ENCODE measurements at regions not wholly inside any gene's neighbourhood (a gene's known extent, or its start where the extent isn't known, plus 50 kb on each side); places are given as distances from the start of the nearest gene placed in this dataset.

GRCh38 chr18:45488645-45489044 lies 126.6 kb upstream of the SLC14A2 start:
- Histone ChIP-seq H3K9me3 (ENCODE audit: control insufficient read depth in 2 of 2, low read length in 2 of 2) (peaks cover 0 to 3% of the 10 kb centered on the region in 2 donors), H3K27me3 (ENCODE audit: control insufficient read depth in 1 of 2, insufficient read depth in 2 of 2, low read length in 2 of 2) (no peaks in the 10 kb centered on the region), H3K9ac (ENCODE audit: low read length in 2 of 2) (no peak overlapping the region), H3K4me3 (ENCODE audit: low read length in 2 of 2) (no peak overlapping the region), H3K4me1 (ENCODE audit: control insufficient read depth, insufficient read depth, low read length) (no peaks in the 10 kb centered on the region), H3K27ac (ENCODE audit: low read length) (no peak overlapping the region), H3K36me3 (ENCODE audit: control insufficient read depth in 2 of 2, insufficient read depth in 2 of 2, low read length in 2 of 2) (no peaks in the 10 kb centered on the region)

GRCh38 chr18:45493830-45494229 lies 121.4 kb upstream of the SLC14A2 start:
- H3K9ac ChIP-seq (ENCODE audit: low read length in 2 of 2), result no peak overlapping the region
- H3K9me3 ChIP-seq (ENCODE audit: control insufficient read depth in 2 of 2, low read length in 2 of 2), result no peaks in the 10 kb centered on the region
- no peaks in the 10 kb centered on the region for H3K36me3 ChIP-seq (ENCODE audit: control insufficient read depth in 2 of 2, insufficient read depth in 2 of 2, low read length in 2 of 2)
- H3K27ac ChIP-seq (ENCODE audit: low read length), result no peak overlapping the region
- H3K4me1 ChIP-seq (ENCODE audit: control insufficient read depth, insufficient read depth, low read length), result no peaks in the 10 kb centered on the region
- H3K27me3 ChIP-seq (ENCODE audit: control insufficient read depth in 1 of 2, insufficient read depth in 2 of 2, low read length in 2 of 2), result no peaks in the 10 kb centered on the region
- no peak overlapping the region for H3K4me3 ChIP-seq (ENCODE audit: low read length in 2 of 2)

GRCh38 chr18:45494811-45495210 lies 120.5 kb upstream of the SLC14A2 start:
- H3K36me3 ChIP-seq (ENCODE audit: control insufficient read depth in 2 of 2, insufficient read depth in 2 of 2, low read length in 2 of 2), result no peaks in the 10 kb centered on the region
- no peaks in the 10 kb centered on the region for H3K9me3 ChIP-seq (ENCODE audit: control insufficient read depth in 2 of 2, low read length in 2 of 2)
- H3K9ac ChIP-seq (ENCODE audit: low read length in 2 of 2), result no peak overlapping the region
- no peak overlapping the region for H3K27ac ChIP-seq (ENCODE audit: low read length)
- no peaks in the 10 kb centered on the region for H3K27me3 ChIP-seq (ENCODE audit: control insufficient read depth in 1 of 2, insufficient read depth in 2 of 2, low read length in 2 of 2)
- H3K4me1 ChIP-seq (ENCODE audit: control insufficient read depth, insufficient read depth, low read length), result no peaks in the 10 kb centered on the region
- H3K4me3 ChIP-seq (ENCODE audit: low read length in 2 of 2), result no peak overlapping the region

GRCh38 chr18:45496741-45497140 lies 118.5 kb upstream of the SLC14A2 start:
- Histone ChIP-seq H3K9me3 (ENCODE audit: control insufficient read depth in 2 of 2, low read length in 2 of 2) (no peaks in the 10 kb centered on the region), H3K27ac (ENCODE audit: low read length) (no peak overlapping the region), H3K27me3 (ENCODE audit: control insufficient read depth in 1 of 2, insufficient read depth in 2 of 2, low read length in 2 of 2) (peaks cover 0 to 2% of the 10 kb centered on the region in 2 donors), H3K36me3 (ENCODE audit: control insufficient read depth in 2 of 2, insufficient read depth in 2 of 2, low read length in 2 of 2) (no peaks in the 10 kb centered on the region), H3K9ac (ENCODE audit: low read length in 2 of 2) (no peak overlapping the region), H3K4me1 (ENCODE audit: control insufficient read depth, insufficient read depth, low read length) (no peaks in the 10 kb centered on the region), H3K4me3 (ENCODE audit: low read length in 2 of 2) (no peak overlapping the region)

GRCh38 chr18:45497595-45498286 lies 117.5 kb upstream of the SLC14A2 start:
- Histone ChIP-seq H3K4me1 (ENCODE audit: control insufficient read depth, insufficient read depth, low read length) (no peaks in the 10 kb centered on the region), H3K4me3 (ENCODE audit: low read length in 2 of 2) (no peak overlapping the region), H3K27me3 (ENCODE audit: control insufficient read depth in 1 of 2, insufficient read depth in 2 of 2, low read length in 2 of 2) (peaks cover 0 to 2% of the 10 kb centered on the region in 2 donors), H3K36me3 (ENCODE audit: control insufficient read depth in 2 of 2, insufficient read depth in 2 of 2, low read length in 2 of 2) (no peaks in the 10 kb centered on the region), H3K9ac (ENCODE audit: low read length in 2 of 2) (no peak overlapping the region), H3K9me3 (ENCODE audit: control insufficient read depth in 2 of 2, low read length in 2 of 2) (no peaks in the 10 kb centered on the region), H3K27ac (ENCODE audit: low read length) (no peak overlapping the region)

- H3K4me1 ChIP-seq (ENCODE audit: control insufficient read depth, insufficient read depth, low read length), result no peaks in the 10 kb centered on the region
- no peak overlapping the region for H3K27ac ChIP-seq (ENCODE audit: low read length)
- no peaks in the 10 kb centered on the region for H3K36me3 ChIP-seq (ENCODE audit: control insufficient read depth in 2 of 2, insufficient read depth in 2 of 2, low read length in 2 of 2)
- H3K4me3 ChIP-seq (ENCODE audit: low read length in 2 of 2), result no peak overlapping the region
- H3K27me3 ChIP-seq (ENCODE audit: control insufficient read depth in 1 of 2, insufficient read depth in 2 of 2, low read length in 2 of 2), result peaks cover 0 to 2% of the 10 kb centered on the region in 2 donors
- H3K9ac ChIP-seq (ENCODE audit: low read length in 2 of 2), result no peak overlapping the region
- no peaks in the 10 kb centered on the region for H3K9me3 ChIP-seq (ENCODE audit: control insufficient read depth in 2 of 2, low read length in 2 of 2)
These were observed 117.0 kb upstream of the SLC14A2 start for GRCh38 chr18:45498287-45498658.

GRCh38 chr18:45503990-45504389 lies 111.3 kb upstream of the SLC14A2 start:
- no peak overlapping the region for H3K27ac ChIP-seq (ENCODE audit: low read length)
- H3K9me3 ChIP-seq (ENCODE audit: control insufficient read depth in 2 of 2, low read length in 2 of 2), result peaks cover 5 to 14% of the 10 kb centered on the region in 2 donors
- H3K4me1 ChIP-seq (ENCODE audit: control insufficient read depth, insufficient read depth, low read length), result no peaks in the 10 kb centered on the region
- no peaks in the 10 kb centered on the region for H3K36me3 ChIP-seq (ENCODE audit: control insufficient read depth in 2 of 2, insufficient read depth in 2 of 2, low read length in 2 of 2)
- no peak overlapping the region for H3K4me3 ChIP-seq (ENCODE audit: low read length in 2 of 2)
- H3K9ac ChIP-seq (ENCODE audit: low read length in 2 of 2), result no peak overlapping the region
- peaks cover 0 to 2% of the 10 kb centered on the region in 2 donors for H3K27me3 ChIP-seq (ENCODE audit: control insufficient read depth in 1 of 2, insufficient read depth in 2 of 2, low read length in 2 of 2)

- Histone ChIP-seq H3K9ac (ENCODE audit: low read length in 2 of 2) (no peak overlapping the region), H3K36me3 (ENCODE audit: control insufficient read depth in 2 of 2, insufficient read depth in 2 of 2, low read length in 2 of 2) (no peaks in the 10 kb centered on the region), H3K27me3 (ENCODE audit: control insufficient read depth in 1 of 2, insufficient read depth in 2 of 2, low read length in 2 of 2) (peaks cover 0 to 2% of the 10 kb centered on the region in 2 donors), H3K9me3 (ENCODE audit: control insufficient read depth in 2 of 2, low read length in 2 of 2) (peaks cover 5 to 14% of the 10 kb centered on the region in 2 donors), H3K27ac (ENCODE audit: low read length) (no peak overlapping the region), H3K4me1 (ENCODE audit: control insufficient read depth, insufficient read depth, low read length) (no peaks in the 10 kb centered on the region), H3K4me3 (ENCODE audit: low read length in 2 of 2) (no peak overlapping the region)
These were observed 109.6 kb upstream of the SLC14A2 start for GRCh38 chr18:45505497-45506206.

- H3K27ac ChIP-seq (ENCODE audit: low read length), result no peak overlapping the region
- no peaks in the 10 kb centered on the region for H3K27me3 ChIP-seq (ENCODE audit: control insufficient read depth in 1 of 2, insufficient read depth in 2 of 2, low read length in 2 of 2)
These were observed 108.3 kb upstream of the SLC14A2 start for GRCh38 chr18:45506951-45507350.

GRCh38 chr18:45509535-45509934 lies 105.7 kb upstream of the SLC14A2 start:
- no peak overlapping the region for H3K27ac ChIP-seq (ENCODE audit: low read length)
- no peaks in the 10 kb centered on the region for H3K4me1 ChIP-seq (ENCODE audit: control insufficient read depth, insufficient read depth, low read length)

More at GRCh38 chr18:45506951-45507350, 108.3 kb upstream of the SLC14A2 start:
- H3K9me3 ChIP-seq (ENCODE audit: control insufficient read depth in 2 of 2, low read length in 2 of 2), result peaks cover 5 to 14% of the 10 kb centered on the region in 2 donors
- H3K36me3 ChIP-seq (ENCODE audit: control insufficient read depth in 2 of 2, insufficient read depth in 2 of 2, low read length in 2 of 2), result no peaks in the 10 kb centered on the region
- H3K4me3 ChIP-seq (ENCODE audit: low read length in 2 of 2), result no peak overlapping the region
- no peaks in the 10 kb centered on the region for H3K4me1 ChIP-seq (ENCODE audit: control insufficient read depth, insufficient read depth, low read length)
- no peak overlapping the region for H3K9ac ChIP-seq (ENCODE audit: low read length in 2 of 2)

GRCh38 chr18:45510656-45511055 lies 104.6 kb upstream of the SLC14A2 start:
- Histone ChIP-seq H3K4me1 (ENCODE audit: control insufficient read depth, insufficient read depth, low read length) (no peaks in the 10 kb centered on the region), H3K9ac (ENCODE audit: low read length in 2 of 2) (no peak overlapping the region), H3K27ac (ENCODE audit: low read length) (no peak overlapping the region), H3K4me3 (ENCODE audit: low read length in 2 of 2) (no peak overlapping the region), H3K9me3 (ENCODE audit: control insufficient read depth in 2 of 2, low read length in 2 of 2) (peaks cover 5 to 14% of the 10 kb centered on the region in 2 donors), H3K36me3 (ENCODE audit: control insufficient read depth in 2 of 2, insufficient read depth in 2 of 2, low read length in 2 of 2) (no peaks in the 10 kb centered on the region), H3K27me3 (ENCODE audit: control insufficient read depth in 1 of 2, insufficient read depth in 2 of 2, low read length in 2 of 2) (no peaks in the 10 kb centered on the region)

More at GRCh38 chr18:45509535-45509934, 105.7 kb upstream of the SLC14A2 start:
- H3K27me3 ChIP-seq (ENCODE audit: control insufficient read depth in 1 of 2, insufficient read depth in 2 of 2, low read length in 2 of 2), result no peaks in the 10 kb centered on the region
- H3K9ac ChIP-seq (ENCODE audit: low read length in 2 of 2), result no peak overlapping the region
- peaks cover 5 to 14% of the 10 kb centered on the region in 2 donors for H3K9me3 ChIP-seq (ENCODE audit: control insufficient read depth in 2 of 2, low read length in 2 of 2)
- H3K36me3 ChIP-seq (ENCODE audit: control insufficient read depth in 2 of 2, insufficient read depth in 2 of 2, low read length in 2 of 2), result no peaks in the 10 kb centered on the region
- H3K4me3 ChIP-seq (ENCODE audit: low read length in 2 of 2), result no peak overlapping the region

Data from stomach smooth muscle (tissue), 2 donors.